ENCODE measurements at regions not wholly inside any gene's neighbourhood (a gene's known extent, or its start where the extent isn't known, plus 50 kb on each side); places are given as distances from the start of the nearest gene placed in this dataset.

GRCh38 chr18:26618135-26618534, 69.8 kb upstream of the KCTD1 start:
- intact Hi-C loops (cut with DNase I; ENCODE audit: low total_unique reads): no loop called here
- Histone ChIP-seq H3K27me3 (no peaks in the 10 kb centered on the region), H3K27ac (no peak overlapping the region), H3K36me3 (no peaks in the 10 kb centered on the region), H3K4me3 (no peak overlapping the region), H3K9me3 (no peaks in the 10 kb centered on the region), H3K4me1 (no peaks in the 10 kb centered on the region)
- DNase-seq: no peak
- TF ChIP-seq CTCF (IDR thresholded peaks at IDR 0.05): no peak

- Histone ChIP-seq H3K36me3 (no peaks in the 10 kb centered on the region), H3K27me3 (no peaks in the 10 kb centered on the region), H3K4me1 (no peaks in the 10 kb centered on the region), H3K9me3 (no peaks in the 10 kb centered on the region), H3K4me3 (no peak overlapping the region), H3K27ac (no peak overlapping the region)
- DNase-seq: no peak
- intact Hi-C loops (cut with DNase I; ENCODE audit: low total_unique reads): no loop called here
- TF ChIP-seq CTCF (IDR thresholded peaks at IDR 0.05): no peak
Observed at GRCh38 chr18:26617151-26617554, 68.8 kb upstream of the KCTD1 start.

- no peaks in the 10 kb centered on the region for H3K9me3 ChIP-seq
- intact Hi-C loops (cut with DNase I; ENCODE audit: low total_unique reads): no loop called here
- no peak for TF ChIP-seq CTCF (IDR thresholded peaks at IDR 0.05)
- no peak overlapping the region for H3K27ac ChIP-seq
- no peaks in the 10 kb centered on the region for H3K36me3 ChIP-seq
- DNase-seq: no peak
- H3K27me3 ChIP-seq: no peaks in the 10 kb centered on the region
- H3K4me1 ChIP-seq: no peaks in the 10 kb centered on the region
- H3K4me3 ChIP-seq: no peak overlapping the region
Observed at GRCh38 chr18:26614374-26614773, 66.0 kb upstream of the KCTD1 start.
